WTC11 (cell line): ENCODE measurements at regions not wholly inside any gene's neighbourhood (a gene's known extent, or its start where the extent isn't known, plus 50 kb on each side); places are given as distances from the start of the nearest gene placed in this dataset.

ENCODE experiments used
- ATAC-seq: fragments of 200-7000 bp; cut with Tn5 transposase; 2 replicates; pipeline ENCODE4 v1.10.0; 2021; ENCODE audit warnings: mild to moderate bottlenecking, moderate library complexity
- CTCF ChIA-PET: fragments of 300-600 bp; sonication (Branson Sonifier 250); formaldehyde crosslinking; loops from one replicate; lab custom pipeline; 2021; ENCODE audit warnings: antibody characterized with exemption; lab: Charles Lee
- POLR2A ChIA-PET: fragments of 350-600 bp; sonication (Branson Sonifier 250); formaldehyde crosslinking; loops from one replicate; lab custom pipeline; 2021; ENCODE audit warnings: antibody characterized with exemption; lab: Charles Lee
- DNase-seq: peaks from one replicate; pipeline ENCODE4 v3.0.0; 2021; ENCODE audit warnings: low spot score
- H3K27ac Mint-ChIP-seq: 2 replicates; pipeline ENCODE4 v1.8.0; 2021; ENCODE audit warnings: mixed read lengths
- H3K27me3 Mint-ChIP-seq: 2 replicates; pipeline ENCODE4 v1.8.0; 2021; ENCODE audit warnings: low read depth, mild to moderate bottlenecking, moderate library complexity, mixed read lengths
- H3K36me3 Mint-ChIP-seq: 2 replicates; pipeline ENCODE4 v1.8.0; 2021; ENCODE audit warnings: mixed read lengths
- H3K4me1 Mint-ChIP-seq: 2 replicates; pipeline ENCODE4 v1.8.0; 2022; ENCODE audit warnings: mixed read lengths
- H3K4me3 Mint-ChIP-seq: 2 replicates; pipeline ENCODE4 v1.8.0; 2021; ENCODE audit warnings: mild to moderate bottlenecking, moderate library complexity, mixed read lengths
- H3K9me3 Mint-ChIP-seq: 2 replicates; pipeline ENCODE4 v1.8.0; 2021; ENCODE audit warnings: mixed read lengths
- ARID4B ChIP-seq: sonication (generic); formaldehyde crosslinking; IDR thresholded peaks from 2 replicates; pipeline ENCODE4 v1.8.0; 2023; ENCODE audit warnings: missing genetic modification reagents, mild to moderate bottlenecking, borderline replicate concordance
- CREM ChIP-seq: sonication (generic); formaldehyde crosslinking; IDR thresholded peaks from 2 replicates; pipeline ENCODE4 v1.8.1; 2022; ENCODE audit warnings: mild to moderate bottlenecking, missing genetic modification reagents, moderate library complexity
- ESRRA ChIP-seq: sonication (generic); formaldehyde crosslinking; IDR thresholded peaks from 2 replicates; pipeline ENCODE4 v1.8.1; 2022; ENCODE audit warnings: mild to moderate bottlenecking, missing genetic modification reagents, borderline replicate concordance
- FOXK1 ChIP-seq: sonication (generic); formaldehyde crosslinking; IDR thresholded peaks from 2 replicates; pipeline ENCODE4 v1.8.0; 2022; ENCODE audit warnings: mild to moderate bottlenecking, moderate library complexity, missing genetic modification reagents
- JUN ChIP-seq: sonication (generic); formaldehyde crosslinking; IDR thresholded peaks from 2 replicates; pipeline ENCODE4 v1.8.0; 2023; ENCODE audit warnings: mild to moderate bottlenecking, missing genetic modification reagents
- NFATC4 ChIP-seq: fragments of 250-450 bp; sonication (Bioruptor Pico); IDR thresholded peaks from 2 replicates; pipeline ENCODE4 v1.9.0; 2021; ENCODE audit warnings: mild to moderate bottlenecking
- NR3C1 ChIP-seq: sonication (generic); formaldehyde crosslinking; conservative IDR thresholded peaks from 2 replicates; pipeline ENCODE4 v1.8.1; 2023; ENCODE audit warnings: low read depth, mild to moderate bottlenecking, missing genetic modification reagents
- OVOL2 ChIP-seq: fragments of 250-450 bp; sonication (Bioruptor Pico); IDR thresholded peaks from 2 replicates; pipeline ENCODE4 v1.9.0; 2021; ENCODE audit warnings: mild to moderate bottlenecking, borderline replicate concordance
- SMAD3 ChIP-seq: sonication (generic); formaldehyde crosslinking; IDR thresholded peaks from 2 replicates; pipeline ENCODE4 v1.8.0; 2022; ENCODE audit warnings: missing genetic modification reagents, mild to moderate bottlenecking, borderline replicate concordance
- SP1 ChIP-seq: sonication (generic); formaldehyde crosslinking; conservative IDR thresholded peaks from 2 replicates; pipeline ENCODE4 v1.8.1; 2022; ENCODE audit warnings: missing genetic modification reagents
- STAT6 ChIP-seq: sonication (generic); formaldehyde crosslinking; conservative IDR thresholded peaks from 2 replicates; pipeline ENCODE4 v1.8.1; 2023; ENCODE audit warnings: mild to moderate bottlenecking, low read depth, missing genetic modification reagents, moderate library complexity
- TCF7 ChIP-seq: sonication (generic); formaldehyde crosslinking; IDR thresholded peaks from 2 replicates; pipeline ENCODE4 v1.8.0; 2022; ENCODE audit warnings: mild to moderate bottlenecking, low read depth, missing genetic modification reagents, moderate library complexity
- TEAD4 ChIP-seq: sonication (generic); formaldehyde crosslinking; IDR thresholded peaks from 2 replicates; pipeline ENCODE4 v1.8.0; 2022; ENCODE audit warnings: mild to moderate bottlenecking, missing genetic modification reagents
- USF1 ChIP-seq: sonication (generic); formaldehyde crosslinking; IDR thresholded peaks from 2 replicates; pipeline ENCODE4 v1.8.0; 2022; ENCODE audit warnings: mild to moderate bottlenecking, missing genetic modification reagents
- ZNF532 ChIP-seq: fragments of 250-450 bp; sonication (Bioruptor Pico); IDR thresholded peaks from 2 replicates; pipeline ENCODE4 v1.9.0; 2021; ENCODE audit warnings: mild to moderate bottlenecking, borderline replicate concordance
- ZSCAN18 ChIP-seq: fragments of 250-450 bp; sonication (Bioruptor Pico); IDR thresholded peaks from 2 replicates; pipeline ENCODE4 v2.1.2; 2022; ENCODE audit warnings: mild to moderate bottlenecking, moderate library complexity

GRCh38 chr5:50301756-50302155, 139.3 kb downstream of the EMB start:
- Mint-ChIP-seq H3K4me3 (no peak overlapping the region), H3K36me3 (peaks cover 45% of the 10 kb centered on the region), H3K27ac (no peak overlapping the region), H3K27me3 (peaks cover 4% of the 10 kb centered on the region; the same call in 1 of the 2 replicates), H3K9me3 (peaks cover 65% of the 10 kb centered on the region), H3K4me1 (no peaks in the 10 kb centered on the region)
- no peak for ATAC-seq
- no peak for DNase-seq
- no peak for TF ChIP-seq OVOL2
- TF ChIP-seq ARID4B (CRISPR knock-in tag): no peak
- TF ChIP-seq FOXK1 (CRISPR knock-in tag): no peak
- POLR2A ChIA-PET: no interaction called here
- CTCF ChIA-PET: no interaction called here

GRCh38 chr5:50300878-50301277, 140.2 kb downstream of the EMB start:
- POLR2A ChIA-PET: no interaction called here
- TF ChIP-seq SMAD3 (no peak), ESRRA (no peak), ZSCAN18 (CRISPR knock-in tag) (no peak), USF1 (CRISPR knock-in tag) (no peak), CREM (no peak), TCF7 (CRISPR knock-in tag) (no peak), NFATC4 (CRISPR knock-in tag) (no peak), JUN (CRISPR knock-in tag) (no peak), TEAD4 (no peak), NR3C1 (CRISPR knock-in tag) (no peak), SP1 (no peak), ZNF532 (no peak), STAT6 (CRISPR knock-in tag) (no peak)
- H3K36me3 Mint-ChIP-seq: peaks cover 49% of the 10 kb centered on the region
- H3K27me3 Mint-ChIP-seq: peaks cover 6% of the 10 kb centered on the region; the same call in 1 of the 2 replicates
- H3K9me3 Mint-ChIP-seq: peaks cover 67% of the 10 kb centered on the region
- DNase-seq (no peak), ATAC-seq (no peak)
- H3K27ac Mint-ChIP-seq: no peak overlapping the region
- H3K4me1 Mint-ChIP-seq: no peaks in the 10 kb centered on the region
- CTCF ChIA-PET: no interaction called here
- H3K4me3 Mint-ChIP-seq: no peak overlapping the region
